Glutamatergic neuron (in vitro differentiated cells): ENCODE measurements at regions not wholly inside any gene's neighbourhood (a gene's known extent, or its start where the extent isn't known, plus 50 kb on each side); places are given as distances from the start of the nearest gene placed in this dataset.

Experiments used
- DNase-seq: peaks from one replicate; pipeline ENCODE4 v3.0.0; 2022
- H3K27ac Mint-ChIP-seq: one replicate; pipeline ENCODE4 v1.8.0; 2020; ENCODE audit warnings: mild to moderate bottlenecking, mixed read lengths, inconsistent platforms; ENCODE audit not compliant: unreplicated experiment
- H3K27me3 Mint-ChIP-seq: one replicate; pipeline ENCODE4 v1.8.0; 2020; ENCODE audit warnings: mild to moderate bottlenecking, moderate library complexity, mixed read lengths, inconsistent platforms; ENCODE audit not compliant: unreplicated experiment
- H3K36me3 Mint-ChIP-seq: one replicate; pipeline ENCODE4 v1.8.0; 2020; ENCODE audit warnings: mild to moderate bottlenecking, mixed read lengths, inconsistent platforms; ENCODE audit not compliant: unreplicated experiment
- H3K4me1 Mint-ChIP-seq: one replicate; pipeline ENCODE4 v1.8.0; 2020; ENCODE audit warnings: mild to moderate bottlenecking, low read depth, mixed read lengths, inconsistent platforms; ENCODE audit not compliant: unreplicated experiment
- H3K4me3 Mint-ChIP-seq: one replicate; pipeline ENCODE4 v1.8.0; 2020; ENCODE audit warnings: mild to moderate bottlenecking, mixed read lengths, inconsistent platforms; ENCODE audit not compliant: unreplicated experiment
- H3K9me3 Mint-ChIP-seq: one replicate; pipeline ENCODE4 v1.8.0; 2020; ENCODE audit warnings: mild to moderate bottlenecking, moderate library complexity, mixed read lengths, inconsistent platforms; ENCODE audit not compliant: unreplicated experiment
- CTCF ChIP-seq: fragments of 200-600 bp; sonication (generic); IDR thresholded peaks from one replicate; pipeline ENCODE4 v1.5.0; 2021; ENCODE audit not compliant: partially characterized antibody, unreplicated experiment

DNA sequence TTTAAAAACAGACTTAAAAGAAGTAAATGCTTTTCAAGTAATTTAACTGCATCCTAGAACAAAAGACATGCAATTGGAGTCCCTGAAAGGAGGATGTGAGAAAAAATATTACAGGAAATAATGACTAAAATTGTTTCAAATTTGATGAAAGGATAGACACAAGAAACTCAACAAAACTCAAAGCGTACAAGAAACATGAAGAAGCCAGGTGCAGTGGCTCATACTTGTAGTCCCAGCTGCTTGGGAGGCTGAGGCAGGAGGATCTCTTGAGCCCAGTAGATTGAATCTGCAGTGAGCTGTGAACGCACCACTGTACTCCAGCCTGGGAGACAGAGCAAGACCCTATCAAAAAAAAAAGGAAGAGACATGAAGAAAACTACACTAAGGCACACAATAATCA is 118.1 kb upstream of the SLC39A10 start:
- Mint-ChIP-seq H3K4me3 (no peak overlapping the region), H3K27ac (no peak overlapping the region), H3K9me3 (no peaks in the 10 kb centered on the region), H3K36me3 (no peaks in the 10 kb centered on the region), H3K27me3 (no peaks in the 10 kb centered on the region), H3K4me1 (no peaks in the 10 kb centered on the region)
- TF ChIP-seq CTCF: no peak
- no peak for DNase-seq

DNA sequence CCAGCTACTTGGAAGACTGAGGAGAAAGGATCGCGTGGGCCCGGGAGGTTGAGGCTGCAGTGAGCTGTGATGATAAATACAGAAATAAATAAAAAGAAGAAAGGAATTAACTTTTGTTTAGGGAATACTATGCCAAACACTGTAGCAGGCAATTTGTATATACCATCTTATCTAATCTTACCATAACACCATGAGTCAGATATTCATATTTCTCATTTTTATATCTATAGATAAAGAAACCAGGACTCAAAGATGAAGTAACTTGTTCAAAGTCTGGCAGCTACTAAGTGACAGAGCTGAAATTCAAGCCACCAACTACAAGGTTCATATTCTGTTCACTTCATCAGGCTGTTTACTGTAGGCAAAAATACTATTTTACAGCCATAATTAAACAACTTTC is 119.2 kb upstream of the SLC39A10 start:
- Mint-ChIP-seq H3K4me3 (no peak overlapping the region), H3K4me1 (no peaks in the 10 kb centered on the region), H3K9me3 (no peaks in the 10 kb centered on the region), H3K27ac (no peak overlapping the region), H3K36me3 (no peaks in the 10 kb centered on the region), H3K27me3 (no peaks in the 10 kb centered on the region)
- TF ChIP-seq CTCF: no peak
- DNase-seq: no peak

- no peaks in the 10 kb centered on the region for H3K36me3 Mint-ChIP-seq
- no peak for TF ChIP-seq CTCF
- no peaks in the 10 kb centered on the region for H3K4me1 Mint-ChIP-seq
- no peaks in the 10 kb centered on the region for H3K9me3 Mint-ChIP-seq
- no peak overlapping the region for H3K27ac Mint-ChIP-seq
- H3K27me3 Mint-ChIP-seq: no peaks in the 10 kb centered on the region
- H3K4me3 Mint-ChIP-seq: no peak overlapping the region
- no peak for DNase-seq
Measured at GRCh38 chr2:195536906-195537305, 120.1 kb upstream of the SLC39A10 start.

DNA sequence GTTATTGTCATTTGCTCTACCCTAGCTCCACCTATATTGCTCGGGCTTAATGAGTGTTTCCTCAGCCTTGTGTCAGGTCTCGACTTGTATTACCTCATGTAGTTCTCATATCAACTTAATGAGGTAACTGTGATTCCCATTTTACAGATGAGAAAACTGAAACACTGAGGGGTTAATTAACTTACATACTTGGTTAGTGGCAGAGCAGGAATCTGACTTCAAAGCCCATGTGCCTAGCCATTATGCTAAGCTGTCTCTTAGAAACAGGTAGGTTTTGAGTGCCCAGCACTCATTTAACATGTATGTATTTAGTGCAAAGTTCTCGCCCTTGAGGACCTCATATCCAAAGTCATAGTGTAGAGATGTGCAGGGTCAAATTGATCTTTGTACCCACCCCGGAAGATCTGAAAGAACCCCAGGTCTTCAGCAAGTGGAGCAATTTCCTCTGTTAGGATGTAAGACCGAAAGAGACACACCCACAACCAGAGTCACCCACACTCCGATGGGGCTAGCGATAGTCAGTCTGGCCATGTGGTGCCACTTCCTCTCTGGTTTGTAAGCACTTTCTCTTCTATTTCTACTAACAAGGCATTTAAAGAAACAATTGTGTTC is 121.0 kb upstream of the SLC39A10 start:
- DNase-seq: no peak
- Mint-ChIP-seq H3K4me1 (no peaks in the 10 kb centered on the region), H3K9me3 (no peaks in the 10 kb centered on the region), H3K27ac (no peak overlapping the region), H3K4me3 (no peak overlapping the region), H3K36me3 (no peaks in the 10 kb centered on the region), H3K27me3 (no peaks in the 10 kb centered on the region)
- TF ChIP-seq CTCF: no peak

DNA sequence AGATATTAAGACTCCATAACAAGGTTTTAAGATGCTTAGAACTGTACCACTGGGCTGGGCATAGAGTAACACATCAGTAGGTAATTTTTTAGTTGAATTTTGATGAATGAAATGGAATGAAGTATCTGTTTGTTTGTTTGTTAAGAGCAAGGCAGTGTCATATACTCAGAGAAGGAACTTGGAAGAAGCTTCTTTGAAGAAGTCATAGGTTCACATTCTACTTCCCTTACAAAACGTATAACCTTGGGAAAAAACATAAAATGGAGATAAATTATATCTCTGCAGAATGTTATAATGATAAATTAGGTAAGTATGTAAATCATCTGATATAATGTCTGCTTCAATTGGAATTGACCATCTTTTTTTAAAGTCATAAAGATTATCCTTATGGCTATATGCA is 122.1 kb upstream of the SLC39A10 start:
- no peak for DNase-seq
- Mint-ChIP-seq H3K9me3 (no peaks in the 10 kb centered on the region), H3K36me3 (no peaks in the 10 kb centered on the region), H3K4me1 (no peaks in the 10 kb centered on the region), H3K27ac (no peak overlapping the region), H3K4me3 (no peak overlapping the region), H3K27me3 (no peaks in the 10 kb centered on the region)
- TF ChIP-seq CTCF: no peak
